NOMO-1 treated with dmso at 0.1 percent for 144 hours (cell line): ENCODE measurements at regions not wholly inside any gene's neighbourhood (a gene's known extent, or its start where the extent isn't known, plus 50 kb on each side); places are given as distances from the start of the nearest gene placed in this dataset.
"Not testable (repeated sequence)": the region's sequence is repeated elsewhere in the genome, so short reads cannot be mapped to it uniquely, and the experiment has no call there.

Source experiments
- DNase-seq: peaks from one replicate; lab custom pipeline; 2025; ENCODE audit not compliant: unreplicated experiment; lab: John Stamatoyannopoulos, UW

DNA sequence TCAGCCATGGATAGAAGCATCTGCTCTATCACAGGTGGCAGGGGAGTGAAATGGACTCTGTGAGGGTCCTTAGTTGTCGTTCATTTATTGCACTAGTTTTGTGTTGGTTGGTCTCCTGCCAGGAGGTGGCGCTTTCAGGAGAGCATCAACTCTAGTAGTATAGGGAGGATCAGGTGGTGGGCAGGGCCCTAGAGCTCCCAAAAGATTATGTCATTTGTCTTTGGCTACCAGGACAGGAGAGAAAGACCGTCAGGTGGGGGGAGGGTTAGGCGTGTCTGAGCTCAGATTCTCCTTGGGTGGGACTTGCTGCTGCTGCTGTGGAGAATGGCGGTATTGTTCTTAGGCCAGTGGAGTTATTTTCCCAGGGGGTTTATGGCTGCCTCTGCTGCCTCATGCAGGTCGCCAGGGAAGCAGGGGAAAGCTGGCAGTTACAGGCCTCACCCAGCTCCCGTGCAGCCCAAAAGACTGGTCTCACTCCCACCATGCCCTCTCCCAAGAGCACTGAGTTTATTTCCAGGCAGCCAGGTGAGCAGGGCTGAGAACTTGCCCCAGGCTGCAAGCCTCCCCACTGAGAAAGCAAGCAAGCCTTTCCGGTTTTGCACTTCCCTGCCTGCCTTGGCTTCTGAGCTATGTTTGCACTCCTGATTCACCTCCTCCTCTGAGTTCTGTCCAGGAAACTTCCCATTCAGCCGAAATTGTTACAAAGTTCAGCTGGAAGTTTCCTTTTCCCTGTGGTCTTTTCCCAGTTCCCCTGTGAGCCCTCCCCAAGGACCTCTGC lies 317.3 kb downstream of the TAF11L14 start:
- DNase-seq = no peak

DNA sequence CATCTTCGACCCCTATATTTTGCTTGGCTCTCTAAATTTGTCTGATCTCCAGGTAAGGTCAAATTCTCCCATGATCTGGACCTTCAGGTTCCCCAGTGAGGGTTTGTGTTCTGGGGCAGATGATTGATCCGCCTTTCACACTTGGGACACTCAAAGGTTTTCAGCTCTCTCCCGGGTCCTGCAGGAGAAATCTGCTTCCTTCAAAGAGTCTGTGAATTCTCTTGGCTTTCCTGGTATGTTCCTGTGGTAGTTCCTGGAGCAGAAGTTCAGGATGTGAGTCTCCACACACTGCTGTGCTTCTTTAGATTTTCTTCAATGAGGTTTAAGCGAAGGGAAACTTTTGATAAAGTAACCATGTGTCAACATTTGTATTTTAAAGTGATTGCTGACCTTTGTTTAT lies 318.0 kb downstream of the TAF11L14 start:
- no peak for DNase-seq

DNA sequence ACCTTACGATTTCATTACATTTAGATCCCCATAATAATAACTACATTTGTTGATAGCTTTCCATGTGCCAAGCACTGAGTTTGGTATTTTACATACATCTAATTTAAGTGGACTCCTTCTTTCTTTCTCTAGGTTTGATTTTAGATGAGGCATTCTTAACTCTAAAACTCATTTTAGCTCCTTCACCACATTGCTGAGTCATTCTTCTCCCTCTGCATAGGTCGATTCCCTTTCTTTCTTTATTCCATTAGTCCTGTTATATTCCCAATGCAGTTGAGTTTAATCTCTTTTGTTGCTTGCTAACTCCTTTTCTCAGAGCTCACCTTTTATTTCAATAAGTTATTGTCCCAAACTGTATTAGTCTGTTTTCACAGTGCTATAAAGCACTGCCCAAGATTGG lies 329.8 kb downstream of the TAF11L14 start:
- no peak for DNase-seq

DNA sequence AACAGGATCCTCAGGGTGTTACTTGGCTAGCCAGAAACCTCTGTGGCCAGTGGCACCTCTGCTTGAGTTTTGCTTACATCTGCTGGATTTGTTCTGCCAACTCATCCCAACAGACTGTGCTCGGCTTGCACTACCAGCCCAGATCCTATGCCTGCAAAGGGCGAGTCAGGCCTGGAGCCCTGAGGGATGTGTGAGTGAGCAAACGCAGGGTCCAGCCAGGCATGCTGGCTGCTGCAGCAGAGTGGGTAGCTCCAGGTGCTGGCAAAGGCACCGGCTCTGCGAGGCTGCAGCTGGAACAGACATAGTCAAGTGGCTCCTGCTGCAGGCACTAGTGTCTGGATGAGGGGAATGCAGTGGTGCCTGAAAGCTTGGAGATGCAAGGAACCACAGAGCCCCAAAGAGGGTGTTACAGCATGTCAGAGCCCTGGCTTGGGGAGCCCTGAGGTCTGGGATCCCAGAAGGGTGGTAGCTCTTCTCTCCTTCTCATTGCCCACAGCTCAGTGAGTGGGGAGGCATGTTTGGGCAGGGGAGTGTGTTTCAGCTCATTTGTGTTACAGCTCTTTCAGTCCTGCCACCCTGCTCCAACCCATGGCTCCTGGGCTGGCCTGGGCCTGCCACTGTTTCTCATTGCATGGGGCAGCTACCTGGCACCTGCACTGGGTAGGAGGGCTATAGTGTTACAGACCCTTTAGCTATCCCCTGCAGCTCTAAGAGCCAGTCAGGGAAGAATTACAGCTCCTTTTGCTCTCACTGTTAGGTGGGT lies 332.6 kb downstream of the TAF11L14 start:
- DNase-seq = no peak

DNA sequence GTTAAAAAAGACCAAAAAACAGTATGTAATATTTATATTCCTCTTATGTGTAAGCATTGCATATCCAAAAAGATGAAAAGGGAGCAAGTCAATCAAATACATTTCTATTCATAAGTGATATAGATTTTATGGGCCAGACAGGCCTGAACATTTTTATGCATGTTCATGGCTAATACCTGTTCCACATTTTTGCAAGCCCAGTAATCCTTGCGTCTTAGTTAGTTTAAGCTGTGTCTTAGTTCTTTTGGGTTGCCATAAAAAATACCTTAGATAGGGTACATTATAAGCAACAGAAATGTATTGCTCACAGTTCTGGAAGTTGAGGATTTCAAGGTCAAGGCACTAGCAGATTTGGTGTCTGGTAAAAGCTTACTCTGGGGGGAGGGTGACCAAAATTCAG lies 342.1 kb downstream of the TAF11L14 start:
- DNase-seq = no peak

DNA sequence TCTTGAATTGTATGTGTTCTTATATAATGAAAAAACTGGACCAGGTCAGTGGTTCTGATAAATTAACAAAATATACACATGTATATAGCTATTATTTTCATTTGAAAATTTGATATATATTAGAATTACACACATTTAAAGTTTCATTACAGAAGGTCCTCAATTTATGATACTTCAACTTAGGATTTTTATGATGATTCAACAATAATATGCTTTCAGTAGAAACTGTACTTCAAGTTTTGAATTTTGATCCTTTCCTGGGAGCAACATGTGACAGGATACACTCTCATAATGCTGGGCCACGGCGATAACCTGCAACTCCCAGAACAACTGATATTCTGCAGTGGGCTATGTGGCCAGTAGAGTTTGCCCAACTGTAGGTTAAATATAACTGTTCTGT lies 344.7 kb downstream of the TAF11L14 start:
- DNase-seq = no peak

DNA sequence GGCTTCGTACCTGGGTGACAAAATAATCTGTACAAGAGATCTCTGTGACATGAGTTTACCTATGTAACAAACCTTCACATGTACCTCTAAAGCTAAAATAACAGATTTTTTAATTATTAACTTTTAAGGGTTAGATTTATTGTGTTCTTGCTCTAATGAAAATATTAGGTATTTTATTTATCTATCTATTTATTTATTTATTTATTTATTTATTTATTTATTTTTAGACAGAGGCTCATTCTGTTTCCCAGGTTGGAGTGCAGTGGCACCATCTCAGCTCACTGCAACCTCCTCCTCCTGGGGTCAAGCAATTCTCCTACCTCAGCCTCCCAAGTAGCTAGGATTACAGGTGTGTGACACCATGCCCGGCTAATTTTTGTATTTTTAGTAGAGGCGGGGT lies 348.4 kb downstream of the TAF11L14 start:
- not testable (repeated sequence) for DNase-seq

DNA sequence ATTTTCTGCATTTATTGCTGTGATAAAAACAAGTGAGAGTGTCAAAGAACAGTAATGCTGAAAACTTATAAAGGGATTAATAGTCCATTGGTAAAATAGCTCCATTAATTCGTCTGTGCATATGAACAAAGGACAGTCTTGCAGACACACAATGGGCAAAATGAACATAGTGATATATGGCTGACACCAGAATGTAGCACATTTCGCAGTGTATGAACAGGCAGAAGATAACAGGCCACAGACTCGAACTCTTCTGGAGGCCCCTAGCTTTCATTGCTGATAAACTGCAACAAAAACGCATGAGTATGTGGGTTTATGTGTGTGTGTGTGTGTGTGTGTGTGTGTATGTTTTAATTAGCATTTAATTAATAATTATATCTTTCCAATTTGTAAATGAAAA lies 354.8 kb downstream of the TAF11L14 start:
- DNase-seq = no peak

DNA sequence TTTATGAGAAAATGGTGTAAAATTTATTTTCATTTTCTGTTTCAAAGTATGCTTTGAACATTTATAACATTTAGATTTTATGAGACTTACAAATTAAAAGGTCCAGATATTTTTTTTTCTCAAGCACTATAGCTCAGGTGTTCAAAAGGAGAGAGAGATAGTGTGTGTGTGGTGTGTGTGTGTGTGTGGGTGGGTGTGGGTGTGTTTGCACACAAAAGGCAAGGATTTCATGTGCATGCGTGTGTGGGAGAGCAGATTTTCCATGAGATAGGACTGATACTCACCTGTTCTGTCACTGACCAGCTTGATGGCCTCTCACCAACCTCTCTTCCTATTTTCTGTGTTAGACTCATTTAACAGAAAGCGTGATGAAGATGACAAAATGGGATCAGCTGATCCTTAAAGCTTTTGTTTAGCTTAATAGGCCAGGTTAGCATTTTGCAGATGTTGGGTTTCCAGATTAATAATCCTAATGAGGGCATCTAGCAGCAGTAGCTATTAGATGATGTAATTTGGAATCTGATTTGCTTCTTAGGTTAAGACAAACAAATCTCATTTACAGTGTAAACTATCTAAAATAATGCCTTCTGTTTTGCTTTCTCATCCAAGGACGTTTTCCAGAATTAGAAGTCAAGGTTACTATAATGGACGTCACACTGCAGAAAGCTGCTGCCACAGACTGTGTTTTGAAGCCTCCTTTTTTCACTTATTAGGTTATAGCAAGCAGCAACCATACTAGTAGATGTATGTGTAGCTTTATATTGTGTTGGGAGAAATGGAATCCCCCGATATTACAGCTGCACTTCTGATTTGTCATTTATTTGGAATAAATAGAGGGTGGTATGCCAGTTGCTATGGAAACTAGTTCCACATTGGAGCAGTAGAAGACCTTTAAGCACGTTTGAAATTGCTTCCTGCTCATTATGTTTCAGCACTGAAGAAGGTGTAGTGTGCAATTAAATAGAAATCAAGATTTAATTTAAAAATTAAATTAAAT lies 355.6 kb downstream of the TAF11L14 start:
- no peak for DNase-seq

DNA sequence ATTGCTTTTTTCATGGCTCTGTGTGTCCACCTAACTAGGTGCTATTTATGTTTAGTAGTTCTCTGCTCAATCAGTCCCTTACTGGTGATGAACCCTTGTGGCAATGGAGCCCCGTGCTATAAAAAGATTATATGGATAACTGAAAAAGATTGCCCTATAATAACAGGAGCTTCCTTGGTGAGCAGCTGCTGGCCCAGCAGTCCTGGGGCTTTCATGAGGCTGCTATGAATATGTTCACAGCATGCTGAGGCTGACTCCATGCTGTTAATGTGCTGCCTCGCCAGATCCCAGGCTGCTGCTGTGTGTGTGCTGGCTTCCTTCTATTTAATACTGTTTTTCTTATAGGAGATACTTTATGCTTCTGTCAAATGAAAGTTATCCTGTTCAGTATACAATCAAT lies 357.5 kb downstream of the TAF11L14 start:
- DNase-seq = no peak

DNA sequence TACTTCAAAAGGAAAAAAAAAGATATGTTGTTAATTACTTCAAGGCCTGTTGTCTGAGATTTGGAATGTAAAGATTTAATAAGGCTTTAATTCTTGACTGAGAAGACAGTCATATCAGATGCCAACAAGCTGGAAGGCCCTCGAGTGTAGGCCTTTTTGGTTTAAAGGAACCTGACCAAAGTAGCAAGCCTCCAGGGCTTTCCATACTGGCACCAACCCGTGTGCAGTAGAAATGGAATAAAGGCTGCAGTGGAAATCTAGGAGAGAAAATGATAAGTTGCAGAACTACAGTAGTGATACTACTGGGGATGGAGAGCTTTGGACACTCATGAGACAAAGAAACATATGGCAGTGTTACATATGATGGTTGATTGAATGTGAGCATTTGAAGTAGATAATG lies 358.0 kb downstream of the TAF11L14 start:
- no peak for DNase-seq

DNA sequence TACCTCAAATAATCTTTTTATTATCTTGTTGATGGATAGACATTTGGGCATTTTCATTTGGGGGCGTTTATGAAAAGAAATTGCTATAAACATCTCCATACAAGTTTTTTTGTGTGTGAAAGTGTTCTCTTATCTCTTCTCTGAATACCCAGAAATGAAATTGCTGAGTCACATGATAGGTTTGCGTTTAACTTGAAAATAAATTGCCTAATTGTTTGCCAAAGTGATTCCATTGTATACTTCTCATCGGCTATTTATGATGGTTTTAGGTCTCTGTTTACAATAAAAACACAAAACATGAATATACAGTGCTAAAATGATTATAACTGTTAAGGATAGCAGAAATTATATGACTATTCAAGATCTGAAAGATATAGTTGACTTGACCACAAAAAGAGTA lies 361.7 kb downstream of the TAF11L14 start:
- DNase-seq = no peak

DNA sequence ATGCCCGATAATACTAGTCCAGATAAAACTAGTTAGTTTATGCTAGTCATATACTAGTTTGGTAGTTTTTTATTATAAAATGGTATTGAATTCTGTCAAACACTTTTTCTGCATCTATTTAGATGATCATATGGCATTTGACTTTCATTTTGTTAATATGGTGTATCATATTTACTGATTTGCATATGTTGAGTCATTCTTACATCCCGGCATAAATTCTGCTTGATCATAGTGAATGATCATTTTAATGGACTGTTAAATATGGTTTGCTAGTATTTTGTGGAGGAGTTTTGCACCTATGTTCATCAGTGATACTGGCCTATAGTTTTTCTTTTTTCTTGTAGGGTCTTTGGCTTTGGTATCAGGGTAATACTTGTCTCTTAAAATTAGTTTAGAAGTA lies 365.6 kb downstream of the TAF11L14 start:
- DNase-seq = no peak

DNA sequence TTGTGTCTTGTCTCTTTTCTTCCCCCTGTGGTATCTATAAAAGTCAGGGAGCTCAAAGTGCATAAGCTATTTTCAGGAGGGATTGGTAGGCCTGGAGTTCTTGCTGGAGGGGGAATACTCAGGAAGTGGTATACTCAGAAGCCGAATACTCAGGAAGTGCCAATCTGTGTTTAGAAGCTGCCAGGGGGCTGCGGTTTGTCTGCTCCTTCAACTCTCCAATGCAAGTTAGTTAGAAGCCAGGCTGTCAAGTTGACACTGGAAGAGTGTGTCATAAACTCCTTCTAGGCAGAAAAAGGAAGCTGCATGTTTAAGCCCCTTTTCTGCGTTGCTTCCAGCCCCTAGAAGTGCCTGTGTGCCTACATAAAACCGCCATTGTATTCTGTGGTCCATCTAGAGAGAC lies 366.5 kb downstream of the TAF11L14 start:
- no peak for DNase-seq

DNA sequence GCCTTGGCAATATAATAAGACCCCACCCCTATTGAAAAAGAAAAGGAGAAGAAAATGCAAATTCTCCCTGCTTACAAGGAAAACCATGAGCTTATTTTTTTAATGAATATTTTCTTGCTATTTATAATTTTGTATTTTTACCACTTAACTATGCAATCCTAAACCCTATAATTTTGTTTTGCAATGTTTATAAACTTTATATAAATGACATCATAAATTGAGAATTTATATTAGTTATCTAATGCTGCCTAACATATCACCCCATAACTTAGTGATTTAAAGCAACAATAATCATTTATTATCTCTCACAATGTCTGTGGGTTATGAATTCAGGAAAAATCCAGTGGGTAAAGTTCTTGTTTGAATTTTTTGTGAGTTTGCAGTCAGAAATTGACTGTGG lies 369.1 kb downstream of the TAF11L14 start:
- DNase-seq = no peak

DNA sequence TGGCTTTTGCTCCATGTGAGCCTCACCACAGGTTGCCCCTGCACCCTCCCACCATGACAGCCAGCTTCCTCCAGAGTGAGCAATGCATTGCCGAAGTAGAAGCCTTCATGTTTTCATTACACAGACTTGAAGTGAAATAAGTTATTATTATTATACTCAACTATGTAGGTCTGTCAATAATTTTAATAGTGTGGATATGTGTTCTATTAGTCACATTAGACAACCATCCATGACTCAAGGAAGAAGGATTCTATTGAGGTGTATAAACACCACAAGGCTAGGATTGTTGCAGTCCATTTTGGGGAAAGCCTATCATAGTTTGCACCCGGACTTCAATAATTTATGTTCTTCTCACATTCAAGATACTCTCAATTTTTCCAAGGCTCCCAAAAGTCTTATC lies 369.5 kb downstream of the TAF11L14 start:
- no peak for DNase-seq

DNA sequence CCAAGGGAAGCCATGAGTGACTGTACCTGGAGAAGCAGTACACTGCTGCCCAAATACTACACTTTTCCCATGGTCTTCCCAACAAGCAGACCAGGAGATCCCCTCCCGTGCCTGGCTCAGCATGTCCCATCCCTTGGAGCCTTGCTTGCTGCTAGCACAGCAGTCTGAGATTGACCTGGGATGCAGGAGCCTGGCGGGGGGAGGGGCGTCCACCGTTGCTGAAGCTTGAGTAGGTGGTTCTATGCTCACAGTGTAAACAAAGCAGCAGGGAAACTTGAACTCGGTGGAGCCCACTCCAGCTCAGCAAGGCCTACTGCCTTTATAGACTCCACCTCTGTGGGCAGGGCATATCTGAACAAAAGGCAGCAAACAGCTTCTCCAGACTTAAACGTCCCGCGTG lies 372.0 kb downstream of the TAF11L14 start:
- DNase-seq = not testable (repeated sequence)

DNA sequence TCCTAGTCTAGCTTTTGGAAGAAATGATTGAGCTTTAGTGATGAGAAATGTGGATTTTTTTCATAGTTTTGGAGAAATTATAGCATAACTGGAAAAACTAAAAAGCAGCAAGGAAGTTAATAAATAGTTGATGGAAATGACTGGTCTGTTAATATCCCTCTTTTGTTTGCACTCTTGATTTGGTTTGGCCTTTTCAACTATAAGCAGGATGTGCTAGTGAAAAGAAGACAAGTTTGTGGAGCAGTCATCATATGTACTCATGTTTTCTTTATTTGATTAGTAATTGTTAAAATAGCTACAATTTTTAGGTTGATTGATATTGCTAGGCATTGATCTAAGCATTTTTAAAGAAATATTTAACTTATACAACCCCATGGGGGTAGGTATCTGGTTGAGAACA lies 374.7 kb downstream of the TAF11L14 start:
- no peak for DNase-seq

DNA sequence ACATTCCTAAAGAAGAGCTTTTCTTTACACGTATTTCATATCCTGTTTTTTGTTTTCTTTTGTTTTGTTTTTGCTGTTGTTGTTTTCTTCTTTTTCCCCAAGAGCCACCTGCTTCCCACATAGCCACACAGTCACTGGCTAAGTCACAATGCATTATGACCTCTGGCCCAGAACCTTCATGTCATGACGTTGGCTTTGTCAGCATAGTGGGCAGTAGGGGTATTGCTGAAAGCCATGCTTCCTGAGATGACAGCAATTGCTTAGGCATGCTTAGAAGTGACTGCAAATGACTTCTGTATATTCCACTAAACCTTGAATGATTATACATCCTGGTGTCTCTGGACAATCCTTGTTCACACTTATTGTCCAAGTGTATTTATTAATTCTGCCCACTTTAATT lies 375.8 kb downstream of the TAF11L14 start:
- no peak for DNase-seq

DNA sequence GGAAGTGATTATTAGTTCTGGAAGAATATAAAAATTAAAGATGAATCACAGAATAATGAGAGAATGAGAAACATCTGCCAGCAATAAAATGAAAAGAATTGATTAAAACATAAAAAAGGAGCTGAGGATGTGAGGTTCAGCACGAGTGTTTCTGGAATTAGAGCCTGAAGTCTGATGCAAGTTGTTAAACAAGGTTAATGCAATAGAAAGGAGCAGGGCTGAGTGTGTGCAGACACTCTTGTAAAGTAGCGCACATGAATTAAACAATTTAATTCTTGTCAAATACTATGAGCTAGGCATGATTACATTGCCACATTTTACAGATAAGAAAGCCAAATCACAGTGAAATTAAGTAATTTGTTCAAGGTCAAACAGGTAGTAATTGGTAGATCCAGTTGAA lies 384.2 kb downstream of the TAF11L14 start:
- no peak for DNase-seq

DNA sequence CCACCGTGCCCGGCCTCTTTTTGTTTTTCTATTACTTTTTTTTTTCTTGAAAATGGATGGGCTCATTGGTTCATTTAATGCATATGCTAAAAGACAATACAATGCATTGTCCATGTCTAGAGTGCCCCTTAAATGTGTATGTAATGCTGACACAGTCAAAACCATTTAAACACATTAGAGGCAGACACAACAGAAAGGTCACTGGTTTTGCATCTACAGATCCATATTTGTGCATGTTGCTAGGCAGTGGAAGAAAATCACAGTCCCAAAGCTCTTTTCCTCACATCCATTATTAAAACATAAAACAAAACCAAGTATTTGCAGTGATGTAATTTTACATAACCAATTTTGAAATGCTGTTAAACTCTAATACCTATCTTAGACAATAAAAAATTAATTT lies 389.0 kb downstream of the TAF11L14 start:
- DNase-seq = no peak
